ENCODE measurements at regions not wholly inside any gene's neighbourhood (a gene's known extent, or its start where the extent isn't known, plus 50 kb on each side); places are given as distances from the start of the nearest gene placed in this dataset.

DNA sequence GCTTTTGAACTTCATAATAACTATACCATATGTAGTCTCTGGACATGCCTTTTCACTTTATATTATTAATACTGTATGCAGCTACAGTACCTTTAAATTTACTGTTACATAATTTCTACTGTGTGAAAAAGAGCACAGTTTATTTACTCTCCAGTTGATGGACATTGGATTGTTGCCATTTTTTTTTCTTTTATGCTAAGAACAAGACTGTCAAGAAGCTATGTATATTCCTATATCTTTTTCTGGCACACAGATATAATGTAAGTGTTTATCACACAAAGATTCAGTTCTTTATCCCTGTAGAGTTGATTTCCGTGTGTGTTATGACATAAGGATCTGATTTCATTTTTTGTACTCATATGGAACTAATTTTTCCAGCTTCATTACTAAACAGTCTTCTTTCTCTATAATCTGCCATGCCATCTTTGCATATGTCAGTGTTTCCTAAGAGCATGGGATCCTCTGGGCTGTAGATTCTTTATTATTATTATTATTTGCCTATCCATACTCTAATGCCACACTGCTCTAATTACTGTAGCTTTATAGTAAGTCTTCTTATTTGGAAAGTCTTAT is 593.0 kb upstream of the ATP2B1 start:
- Histone ChIP-seq H3K36me3 (no peaks in the 10 kb centered on the region), H3K27ac (no peak overlapping the region), H3K9me3 (no peaks in the 10 kb centered on the region), H3K4me3 (no peak overlapping the region), H3K4me1 (no peaks in the 10 kb centered on the region), H3K27me3 (no peaks in the 10 kb centered on the region)
- DNase-seq = no peak
- intact Hi-C loops (cut with DNase I) = no loop called here
- TF ChIP-seq, protein P1, sequence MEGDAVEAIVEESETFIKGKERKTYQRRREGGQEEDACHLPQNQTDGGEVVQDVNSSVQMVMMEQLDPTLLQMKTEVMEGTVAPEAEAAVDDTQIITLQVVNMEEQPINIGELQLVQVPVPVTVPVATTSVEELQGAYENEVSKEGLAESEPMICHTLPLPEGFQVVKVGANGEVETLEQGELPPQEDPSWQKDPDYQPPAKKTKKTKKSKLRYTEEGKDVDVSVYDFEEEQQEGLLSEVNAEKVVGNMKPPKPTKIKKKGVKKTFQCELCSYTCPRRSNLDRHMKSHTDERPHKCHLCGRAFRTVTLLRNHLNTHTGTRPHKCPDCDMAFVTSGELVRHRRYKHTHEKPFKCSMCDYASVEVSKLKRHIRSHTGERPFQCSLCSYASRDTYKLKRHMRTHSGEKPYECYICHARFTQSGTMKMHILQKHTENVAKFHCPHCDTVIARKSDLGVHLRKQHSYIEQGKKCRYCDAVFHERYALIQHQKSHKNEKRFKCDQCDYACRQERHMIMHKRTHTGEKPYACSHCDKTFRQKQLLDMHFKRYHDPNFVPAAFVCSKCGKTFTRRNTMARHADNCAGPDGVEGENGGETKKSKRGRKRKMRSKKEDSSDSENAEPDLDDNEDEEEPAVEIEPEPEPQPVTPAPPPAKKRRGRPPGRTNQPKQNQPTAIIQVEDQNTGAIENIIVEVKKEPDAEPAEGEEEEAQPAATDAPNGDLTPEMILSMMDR (IDR thresholded peaks at IDR 0.05) = no peak
- ATAC-seq = no peak

DNA sequence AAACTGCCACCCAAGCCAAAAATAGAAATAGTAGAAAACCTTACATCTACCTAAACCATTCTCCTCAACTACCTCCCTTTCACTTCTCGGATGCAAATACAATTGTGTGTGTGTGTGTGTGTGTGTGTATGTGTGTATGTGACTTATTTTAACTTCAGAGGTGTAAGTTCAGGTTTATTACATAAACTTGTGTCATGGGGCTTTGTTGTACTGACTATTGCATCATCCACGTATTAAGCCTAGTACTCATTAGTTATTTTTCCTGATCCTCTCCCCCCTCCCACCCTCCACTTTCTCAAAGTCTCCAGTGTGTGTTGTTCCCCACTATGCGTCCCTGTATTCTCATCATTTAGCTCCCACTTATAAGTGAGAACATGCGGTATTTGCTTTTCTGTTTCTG is 592.5 kb upstream of the ATP2B1 start:
- Histone ChIP-seq H3K27me3 (no peaks in the 10 kb centered on the region), H3K4me1 (no peaks in the 10 kb centered on the region), H3K27ac (no peak overlapping the region), H3K9me3 (no peaks in the 10 kb centered on the region), H3K36me3 (no peaks in the 10 kb centered on the region), H3K4me3 (no peak overlapping the region)
- intact Hi-C loops (cut with DNase I) = no loop called here
- TF ChIP-seq, protein P1 (IDR thresholded peaks at IDR 0.05) = no peak
- ATAC-seq = no peak
- DNase-seq = no peak

DNA sequence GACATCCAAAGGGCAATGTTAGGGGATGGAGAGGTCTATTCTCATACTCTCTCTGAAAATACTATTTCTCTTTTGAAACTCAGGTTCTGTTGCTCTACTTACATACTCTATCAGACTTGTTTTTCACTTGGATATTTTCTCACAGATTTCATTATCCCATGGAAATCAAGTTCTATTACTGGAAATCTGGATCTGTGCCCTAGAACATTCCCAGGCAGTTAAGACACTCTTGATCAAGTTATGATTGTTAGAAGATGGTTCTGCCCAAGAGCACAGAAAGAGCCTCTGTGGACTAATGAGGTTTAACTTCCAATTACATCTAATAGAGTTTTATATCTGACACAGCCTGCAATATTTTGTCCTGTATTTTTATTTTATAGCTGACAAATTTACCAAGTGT is 591.0 kb upstream of the ATP2B1 start:
- H3K27me3 ChIP-seq = no peaks in the 10 kb centered on the region
- TF ChIP-seq, protein P1 (IDR thresholded peaks at IDR 0.05) = no peak

DNA sequence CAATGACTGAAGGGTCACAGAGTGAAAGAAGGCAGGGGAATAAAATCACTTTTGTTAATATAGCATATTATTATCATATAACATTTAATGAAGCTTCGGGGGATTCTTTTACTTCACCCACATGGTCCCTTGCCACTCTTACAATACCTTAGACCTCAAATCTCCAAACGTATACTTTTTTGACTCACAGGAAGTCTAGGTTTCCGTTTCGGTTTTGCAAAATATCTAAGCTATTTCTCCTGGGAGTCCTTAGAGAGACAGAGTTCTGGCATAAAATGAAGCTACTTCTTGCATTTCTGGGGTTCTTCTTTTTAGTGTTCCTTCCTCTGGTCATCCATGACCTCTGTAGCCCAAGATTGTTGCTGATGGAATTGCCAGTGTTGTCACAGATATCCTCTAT is 590.5 kb upstream of the ATP2B1 start:
- ATAC-seq (no peak), DNase-seq (no peak)
- TF ChIP-seq, protein P1 (IDR thresholded peaks at IDR 0.05) = no peak
- Histone ChIP-seq H3K4me1 (no peaks in the 10 kb centered on the region), H3K27me3 (no peaks in the 10 kb centered on the region), H3K9me3 (no peaks in the 10 kb centered on the region), H3K36me3 (no peaks in the 10 kb centered on the region), H3K27ac (no peak overlapping the region), H3K4me3 (no peak overlapping the region)
- intact Hi-C loops (cut with DNase I) = no loop called here

More for the DNA sequence above, 591.0 kb upstream of the ATP2B1 start:
- Histone ChIP-seq H3K36me3 (no peaks in the 10 kb centered on the region), H3K4me1 (no peaks in the 10 kb centered on the region), H3K4me3 (no peak overlapping the region), H3K27ac (no peak overlapping the region), H3K9me3 (no peaks in the 10 kb centered on the region)
- intact Hi-C loops (cut with DNase I) = no loop called here
- no peak for DNase-seq
- no peak for ATAC-seq

DNA sequence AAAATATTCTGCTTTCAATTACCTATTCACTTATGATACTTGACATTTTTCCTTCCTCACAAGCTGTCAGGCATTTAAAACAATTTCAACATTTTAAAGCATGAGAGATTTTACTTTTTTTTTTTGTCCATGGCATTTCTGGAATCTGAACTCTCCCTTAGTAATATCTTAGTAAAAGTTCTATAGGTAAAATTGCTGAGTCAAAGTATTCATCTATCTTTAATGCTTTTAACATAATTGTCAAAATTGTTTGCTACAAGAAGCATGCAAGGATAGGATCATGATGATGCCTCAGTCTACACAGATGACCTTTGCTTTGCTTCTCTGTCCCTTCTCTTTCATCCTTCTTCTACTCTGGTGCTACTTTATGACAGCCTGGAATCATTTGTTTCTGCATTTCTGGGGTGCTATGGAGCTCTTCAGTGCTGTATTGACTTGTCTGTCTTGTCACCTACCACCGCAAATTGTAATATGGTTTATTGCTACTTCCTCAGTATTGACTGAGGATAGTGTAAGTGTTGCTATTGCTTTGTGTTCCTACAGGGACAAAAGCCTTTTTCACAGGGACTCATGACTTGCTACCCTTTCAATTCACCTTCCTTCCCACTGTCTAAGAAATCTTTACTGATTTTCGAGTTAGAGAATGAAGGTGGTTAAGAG is 589.8 kb upstream of the ATP2B1 start:
- DNase-seq = no peak
- intact Hi-C loops (cut with DNase I) = no loop called here
- H3K9me3 ChIP-seq = no peaks in the 10 kb centered on the region
- H3K27me3 ChIP-seq = no peaks in the 10 kb centered on the region
- no peak for ATAC-seq
- H3K4me1 ChIP-seq = no peaks in the 10 kb centered on the region
- no peak overlapping the region for H3K27ac ChIP-seq
- no peaks in the 10 kb centered on the region for H3K36me3 ChIP-seq
- TF ChIP-seq, protein P1 (IDR thresholded peaks at IDR 0.05) = no peak
- no peak overlapping the region for H3K4me3 ChIP-seq

Data from left lung (tissue), 4 donors.